NCI-H345 treated with DMSO at 0.1 percent for 48 hours (cell line): ENCODE measurements at regions not wholly inside any gene's neighbourhood (a gene's known extent, or its start where the extent isn't known, plus 50 kb on each side); places are given as distances from the start of the nearest gene placed in this dataset.
"Not testable (repeated sequence)": the region's sequence is repeated elsewhere in the genome, so short reads cannot be mapped to it uniquely, and the experiment has no call there.

Experiments
- DNase-seq: peaks from one replicate; lab custom pipeline; 2025; ENCODE audit not compliant: unreplicated experiment; lab: John Stamatoyannopoulos, UW

DNA sequence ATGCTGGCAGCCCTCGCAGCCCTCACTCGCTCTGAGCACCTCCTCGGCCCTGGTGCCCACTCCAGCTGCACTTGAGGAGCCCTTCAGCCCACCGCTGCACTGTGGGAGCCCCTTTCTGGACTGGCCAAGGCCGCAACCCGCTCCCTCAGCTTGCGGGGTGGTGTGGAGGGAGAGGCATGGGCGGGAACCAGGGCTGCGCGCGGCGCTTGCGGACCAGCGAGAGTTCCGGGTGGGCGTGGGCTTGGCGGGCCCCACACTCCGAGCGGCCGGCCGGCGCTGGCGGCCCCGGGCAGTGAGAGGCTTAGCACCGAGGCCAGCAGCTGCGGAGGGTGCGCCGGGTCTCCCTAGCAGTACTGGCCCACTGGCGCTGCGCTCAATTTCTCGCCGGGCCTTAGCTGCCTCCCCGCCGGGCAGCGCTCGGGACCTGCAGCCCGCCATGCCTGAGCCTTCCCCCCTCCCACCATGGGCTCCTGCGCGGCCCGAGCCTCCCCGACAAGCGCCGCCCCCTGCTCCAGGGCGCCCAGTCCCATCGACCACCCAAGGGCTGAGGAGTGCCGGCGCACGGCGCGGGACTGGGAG, 283.7 kb upstream of the TMEM132C start:
- DNase-seq, result not testable (repeated sequence)

DNA sequence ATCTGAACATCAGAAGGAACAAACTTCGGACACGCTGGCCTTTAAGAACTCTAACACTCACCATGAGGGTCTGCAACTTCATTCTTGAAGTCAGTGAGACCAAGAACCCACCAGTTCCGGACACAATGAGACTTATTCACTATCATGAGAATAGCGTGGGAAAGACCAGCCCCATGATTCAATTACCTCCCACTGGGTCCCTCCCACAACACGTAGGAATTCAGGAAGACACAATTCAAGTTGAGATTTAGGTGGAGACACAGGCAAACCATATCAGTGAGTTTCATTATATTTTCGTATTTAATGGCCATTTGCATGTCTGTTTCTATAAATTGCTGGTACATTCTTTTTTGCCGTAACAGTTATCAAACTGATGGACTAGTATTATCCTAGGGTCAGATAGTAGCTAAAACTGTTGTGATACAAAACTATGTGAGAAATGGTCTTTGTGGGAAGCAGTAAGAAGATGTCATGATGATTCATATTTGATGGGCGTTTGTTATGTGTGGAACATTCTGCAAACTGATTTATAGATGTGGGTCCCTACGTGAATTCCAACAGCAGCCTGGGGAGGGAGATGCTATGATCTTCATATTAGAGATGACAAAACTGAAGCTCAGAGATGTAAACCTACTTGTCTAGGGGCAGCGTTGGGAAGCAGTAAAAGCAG, 282.4 kb upstream of the TMEM132C start:
- DNase-seq, result no peak

- DNase-seq, result no peak
Observed at GRCh38 chr12:127987199-127987901, 279.6 kb upstream of the TMEM132C start.

- DNase-seq, result no peak
Observed at GRCh38 chr12:127991485-127991884, 275.5 kb upstream of the TMEM132C start.

- DNase-seq, result no peak
Observed at GRCh38 chr12:127998988-127999387, 268.0 kb upstream of the TMEM132C start.

DNA sequence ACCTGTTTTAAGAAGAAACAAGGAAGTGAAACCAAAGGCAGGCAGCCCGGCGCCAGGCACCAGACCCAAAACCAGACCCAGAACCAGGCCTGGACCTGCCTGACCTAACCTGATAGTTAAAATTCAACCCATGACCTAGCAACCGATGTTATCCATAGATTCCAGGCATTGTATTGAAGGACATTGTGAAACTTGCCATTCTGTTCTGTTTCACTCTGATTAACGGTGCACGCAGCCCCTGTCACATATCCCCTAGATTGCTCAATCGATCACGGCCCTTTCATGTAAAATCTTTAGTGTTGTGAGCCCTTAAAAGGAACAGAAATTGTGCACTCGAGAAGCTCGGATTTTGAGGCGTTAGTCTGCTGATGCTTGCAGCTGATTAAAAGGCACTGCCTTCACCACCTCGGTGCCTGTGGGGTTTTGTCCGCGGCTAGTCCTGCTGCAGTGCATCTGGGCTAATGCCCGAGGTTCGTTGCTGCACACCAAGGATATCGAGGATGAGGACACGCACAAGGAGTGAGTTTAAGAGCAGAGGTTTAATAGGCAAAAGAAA, 262.5 kb upstream of the TMEM132C start:
- DNase-seq, result no peak

DNA sequence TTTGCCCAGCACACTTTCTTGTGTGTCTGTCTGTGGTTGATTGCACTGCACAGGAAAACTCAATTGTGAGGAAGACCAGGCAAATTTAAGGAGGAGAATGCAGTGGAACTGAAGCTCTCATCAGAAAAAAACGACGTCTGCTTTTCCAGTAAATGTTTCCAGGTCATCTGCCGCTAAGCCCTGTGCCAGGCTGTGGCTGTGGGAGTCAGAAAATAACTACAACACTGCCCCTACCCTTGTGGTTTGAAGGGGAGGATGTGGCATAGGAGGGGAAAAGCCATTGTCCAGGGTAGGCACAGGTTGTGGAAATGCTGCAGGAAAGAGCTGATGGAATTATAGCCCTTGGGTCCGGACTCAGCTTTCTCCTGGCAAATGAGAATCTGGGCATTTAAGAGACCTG, 259.7 kb upstream of the TMEM132C start:
- DNase-seq, result no peak

DNA sequence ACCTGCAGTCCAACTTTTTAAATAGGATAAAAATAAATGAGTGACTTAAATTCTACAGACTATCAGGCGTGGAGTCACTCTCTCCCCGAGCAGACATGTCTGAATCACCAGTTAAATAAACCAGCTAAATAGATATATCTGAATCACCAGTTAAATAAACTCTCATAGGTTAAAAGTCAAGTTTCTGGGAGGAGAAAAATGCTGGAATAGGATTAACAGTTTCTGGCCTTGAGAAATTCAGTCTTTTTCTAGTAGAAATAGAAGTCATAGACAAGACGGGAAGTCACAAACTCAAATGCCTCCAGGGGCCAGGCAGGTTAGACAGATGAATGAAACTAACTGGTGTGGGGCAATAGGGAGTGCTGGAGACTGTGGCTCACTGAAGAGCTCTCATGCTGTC, 258.6 kb upstream of the TMEM132C start:
- DNase-seq, result no peak

DNA sequence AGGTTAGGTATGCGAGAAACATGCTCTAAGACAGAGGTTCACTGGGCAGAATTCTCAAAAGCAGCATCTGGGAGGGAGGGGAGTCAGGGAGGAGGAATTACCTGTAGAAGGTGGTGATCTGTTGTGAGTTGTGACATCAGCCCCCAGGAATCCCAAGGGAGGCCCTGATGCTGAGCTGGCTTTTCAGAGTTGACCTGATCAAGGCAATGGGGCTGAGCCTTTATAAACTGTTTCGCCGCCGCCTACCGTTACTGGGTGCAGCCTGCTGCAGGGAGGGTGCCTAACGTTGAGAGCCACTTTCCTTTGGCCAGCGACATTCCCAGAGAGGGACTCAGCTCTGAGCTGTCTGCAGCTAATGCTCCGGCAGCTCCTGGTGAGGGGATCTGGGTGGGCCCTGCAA, 257.9 kb upstream of the TMEM132C start:
- no peak for DNase-seq

DNA sequence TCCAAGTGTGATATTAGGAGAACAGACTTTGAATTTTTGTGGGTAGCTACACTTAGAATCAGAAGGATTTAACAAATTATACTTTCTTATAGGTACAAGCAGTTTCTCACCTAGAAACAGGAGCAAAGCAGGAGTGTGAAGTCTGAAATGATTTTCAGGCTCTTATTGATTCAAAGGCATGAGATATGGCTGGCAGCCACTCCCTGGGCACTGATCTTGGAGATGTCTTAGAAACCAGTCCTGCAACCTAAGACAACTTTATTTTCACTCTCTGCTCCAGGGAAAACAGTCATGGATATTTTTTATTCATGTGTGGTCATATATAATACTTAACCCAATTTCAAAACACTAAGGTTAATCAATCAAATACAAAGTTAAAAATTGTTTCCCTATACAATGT, 254.9 kb upstream of the TMEM132C start:
- DNase-seq, result no peak

DNA sequence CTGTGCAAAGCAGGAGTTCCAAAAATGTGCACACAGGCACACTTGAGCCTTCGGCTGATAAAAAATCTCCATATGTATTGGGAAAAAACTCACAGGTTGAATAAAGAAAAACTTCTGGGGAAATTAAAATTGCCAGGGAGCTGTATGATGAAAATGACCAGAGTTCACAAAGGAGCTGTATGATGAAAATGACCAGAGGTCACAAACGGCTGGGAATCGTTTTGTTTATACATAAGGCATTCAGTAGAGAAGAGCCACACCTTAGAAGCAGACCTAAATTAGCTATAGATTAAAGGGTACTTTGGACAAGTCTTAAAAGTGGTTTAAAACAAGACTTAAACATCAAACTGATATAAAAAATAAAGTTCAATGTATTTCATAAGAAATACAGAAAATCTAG, 251.7 kb upstream of the TMEM132C start:
- DNase-seq, result no peak

DNA sequence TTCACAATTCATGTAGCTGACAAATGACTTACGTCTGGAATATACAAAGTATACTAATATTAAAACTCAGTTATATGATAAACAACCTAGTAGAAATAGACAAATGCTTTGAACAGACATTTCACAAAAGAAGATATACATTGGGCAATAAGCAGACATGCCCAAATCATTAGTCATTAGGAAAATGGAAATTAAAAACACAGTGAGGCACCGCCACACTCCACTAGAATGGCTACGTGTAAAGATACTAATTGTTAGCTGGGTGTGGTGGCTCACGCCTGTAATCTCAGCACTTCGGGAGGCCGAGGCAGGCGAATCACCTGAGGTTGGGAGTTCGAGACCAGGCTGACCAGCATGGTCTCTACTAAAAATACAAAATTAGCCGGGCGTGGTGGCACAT, 248.9 kb upstream of the TMEM132C start:
- no peak for DNase-seq

- no peak for DNase-seq
Observed at GRCh38 chr12:128019996-128020544, 246.9 kb upstream of the TMEM132C start.

GRCh38 chr12:128021561-128021960, 245.4 kb upstream of the TMEM132C start:
- DNase-seq, result no peak

DNA sequence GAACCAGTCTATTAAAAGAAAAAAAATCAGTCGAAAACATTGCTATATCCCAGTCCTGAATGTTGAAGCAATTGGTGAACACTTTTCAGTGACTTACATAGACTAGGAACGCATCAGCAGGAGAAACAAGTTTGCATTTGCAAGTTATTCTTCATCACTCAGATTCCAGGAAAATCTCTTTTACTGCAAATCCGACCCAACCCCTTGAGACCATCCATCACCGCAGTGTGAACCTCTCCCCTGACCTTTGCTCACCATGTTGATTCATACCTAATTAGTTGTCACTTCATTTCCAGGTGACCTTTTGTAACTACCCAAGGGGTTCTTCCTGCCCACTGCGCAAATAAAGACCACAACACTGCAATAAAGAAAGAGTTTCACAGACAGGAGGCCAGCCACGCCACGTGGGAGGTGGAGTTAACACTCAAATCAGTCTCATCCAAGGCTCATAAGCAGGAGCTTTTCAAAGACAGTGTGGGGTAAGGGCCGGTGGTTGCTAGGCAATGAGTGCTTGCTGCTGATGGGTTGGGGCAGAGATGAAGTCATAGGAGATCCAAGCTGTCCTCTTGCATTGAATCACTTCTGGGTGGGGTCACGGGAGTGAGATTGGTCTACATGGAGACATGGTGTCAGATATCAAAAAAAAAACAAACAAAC, 241.3 kb upstream of the TMEM132C start:
- no peak for DNase-seq

GRCh38 chr12:128026696-128027574, 240.0 kb upstream of the TMEM132C start:
- DNase-seq, result no peak

- DNase-seq, result no peak
Observed at GRCh38 chr12:128033473-128033872, 233.5 kb upstream of the TMEM132C start.

DNA sequence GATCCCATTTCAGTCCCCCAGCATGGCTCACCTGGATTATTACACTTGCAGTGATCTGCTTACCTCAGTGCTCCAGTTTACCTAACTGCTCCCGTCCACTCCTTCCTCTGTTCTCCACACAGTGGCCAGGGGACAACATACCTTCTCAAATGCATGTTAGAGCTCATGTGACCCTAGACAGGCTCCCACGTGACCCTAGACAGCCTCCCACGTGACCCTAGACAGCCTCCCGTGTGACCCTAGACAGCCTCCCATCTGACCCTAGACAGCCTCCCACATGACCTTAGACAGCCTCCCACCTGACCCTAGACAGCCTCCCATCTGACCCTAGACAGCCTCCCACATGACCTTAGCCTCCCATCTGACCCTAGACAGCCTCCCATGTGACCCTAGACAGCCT, 226.0 kb upstream of the TMEM132C start:
- DNase-seq, result no peak

- DNase-seq, result not testable (repeated sequence)
Observed at GRCh38 chr12:128042283-128042682, 224.7 kb upstream of the TMEM132C start.

GRCh38 chr12:128042825-128043224, 224.1 kb upstream of the TMEM132C start:
- DNase-seq, result no peak
